H1 (cell line): ENCODE measurements at regions not wholly inside any gene's neighbourhood (a gene's known extent, or its start where the extent isn't known, plus 50 kb on each side); places are given as distances from the start of the nearest gene placed in this dataset.

Experiments
- CTCF ChIA-PET: fragments of 300-600 bp; sonication (Branson Sonifier 250); formaldehyde crosslinking; loops from one replicate; lab custom pipeline; 2021; ENCODE audit not compliant: partially characterized antibody; lab: Charles Lee
- POLR2A ChIA-PET: fragments of 300-600 bp; sonication (Branson Sonifier 250); formaldehyde crosslinking; loops from one replicate; lab custom pipeline; 2021; ENCODE audit warnings: inconsistent platforms; ENCODE audit not compliant: partially characterized antibody; lab: Charles Lee
- DNase-seq, 2 experiments: peaks; one replicate each; pipeline versions ENCODE4 v3.0.0 to v3.0.0-alpha.2; 2010 to 2022; ENCODE audit warnings: low spot score in 2 of 2, low read depth in 1 of 2, mixed read lengths in 1 of 2
- FAIRE-seq: peaks from 2 replicates; lab custom pipeline; 2011; peaks lifted over from hg19 to GRCh38; lab: Jason Lieb, UNC
- H2AFZ ChIP-seq: 2 replicates; pipeline ENCODE4 v1.8.1; 2012; ENCODE audit warnings: low read length, inconsistent platforms
- H2AK5ac ChIP-seq: 2 replicates; pipeline ENCODE4 v1.6.1; 2013; ENCODE audit warnings: low read depth, low read length
- H2BK120ac ChIP-seq: replicated peaks from 2 replicates; pipeline ENCODE3; 2013; ENCODE audit warnings: low read depth, low read length, inconsistent platforms
- H2BK12ac ChIP-seq: 2 replicates; pipeline ENCODE4 v1.6.1; 2013; ENCODE audit warnings: low read depth, low read length
- H2BK15ac ChIP-seq: 2 replicates; pipeline ENCODE4 v1.6.1; 2013; ENCODE audit warnings: low read length
- H2BK20ac ChIP-seq: 2 replicates; pipeline ENCODE4 v1.6.1; 2013; ENCODE audit warnings: low read length
- H2BK5ac ChIP-seq: 2 replicates; pipeline ENCODE4 v1.6.1; 2013; ENCODE audit warnings: low read depth, low read length
- H3K14ac ChIP-seq: 2 replicates; pipeline ENCODE4 v1.6.1; 2013; ENCODE audit warnings: inconsistent platforms; ENCODE audit not compliant: insufficient read length
- H3K18ac ChIP-seq: 2 replicates; pipeline ENCODE4 v1.6.1; 2013; ENCODE audit warnings: low read length; ENCODE audit errors: extremely low read depth
- H3K23ac ChIP-seq: 2 replicates; pipeline ENCODE4 v1.6.1; 2013; ENCODE audit warnings: inconsistent platforms; ENCODE audit not compliant: insufficient read length
- H3K23me2 ChIP-seq: 2 replicates; pipeline ENCODE4 v1.6.1; 2013; ENCODE audit warnings: low read depth, low read length
- H3K27ac ChIP-seq: 2 replicates; pipeline ENCODE4 v1.6.1; 2011; ENCODE audit warnings: low read depth, low read length, inconsistent platforms
- H3K27me3 ChIP-seq, 4 experiments: replicated peaks in 1 of 4; 1 replicate in 1 of 4; 2 replicates in 3 of 4; pipeline versions ENCODE4 v1.6.1 to v1.8.1; 2011 to 2013; ENCODE audit warnings: low read length in 3 of 4, mild to moderate bottlenecking in 3 of 4, inconsistent platforms in 2 of 4, mixed read lengths in 2 of 4, moderate library complexity in 1 of 4; ENCODE audit not compliant: control insufficient read depth in 3 of 4, insufficient read depth in 3 of 4; ENCODE audit errors: extremely low read depth in 1 of 4
- H3K36me3 ChIP-seq, 4 experiments: 2 replicates each; pipeline versions ENCODE4 v1.6.1 to v1.8.1; 2011 to 2013; ENCODE audit warnings: mild to moderate bottlenecking in 4 of 4, low read length in 3 of 4, moderate library complexity in 2 of 4, control low read depth in 1 of 4, inconsistent platforms in 1 of 4; ENCODE audit not compliant: insufficient read depth in 4 of 4, control insufficient read depth in 2 of 4
- H3K4ac ChIP-seq: replicated peaks from 2 replicates; pipeline ENCODE3; 2013; ENCODE audit warnings: low read length, low read depth, mixed read lengths, inconsistent platforms; ENCODE audit not compliant: insufficient read length
- H3K4me1 ChIP-seq, 4 experiments: replicated peaks in 1 of 4; 1 replicate in 1 of 4; 2 replicates in 3 of 4; pipeline versions ENCODE4 v1.6.1 to v1.8.1; 2011 to 2013; ENCODE audit warnings: low read length in 3 of 4, inconsistent platforms in 2 of 4, mixed read lengths in 1 of 4; ENCODE audit not compliant: insufficient read depth in 4 of 4, control insufficient read depth in 3 of 4
- H3K4me2 ChIP-seq, 2 experiments: 2 replicates each; pipeline versions ENCODE4 v1.6.1 to v1.8.1; 2011 to 2013; ENCODE audit warnings: low read depth in 2 of 2, low read length in 2 of 2, control low read depth in 1 of 2, inconsistent platforms in 1 of 2, mild to moderate bottlenecking in 1 of 2; ENCODE audit not compliant: insufficient read depth in 1 of 2
- H3K4me3 ChIP-seq, 4 experiments: fragments of 200-600, 300-600 bp in 1 of 4; sonication (generic), shearing (Covaris generic), sonication (Bioruptor Twin) in 1 of 4; 2 replicates each; pipeline versions ENCODE4 v1.5.1 to v1.8.1; 2011 to 2016; ENCODE audit warnings: low read length in 4 of 4, low read depth in 3 of 4, control low read depth in 2 of 4, inconsistent platforms in 2 of 4, mild to moderate bottlenecking in 2 of 4, mixed read lengths in 1 of 4, moderate library complexity in 1 of 4; ENCODE audit not compliant: insufficient read depth in 2 of 4; ENCODE audit errors: extremely low read depth in 1 of 4
- H3K56ac ChIP-seq: replicated peaks from 2 replicates; pipeline ENCODE3; 2013; ENCODE audit warnings: low read depth, mild to moderate bottlenecking, mixed read lengths, low read length, inconsistent platforms; ENCODE audit not compliant: insufficient read length
- H3K79me1 ChIP-seq: 2 replicates; pipeline ENCODE4 v1.6.1; 2013; ENCODE audit warnings: low read depth, low read length, control low read depth
- H3K79me2 ChIP-seq, 2 experiments: 2 replicates each; pipeline versions ENCODE4 v1.6.1 to v1.8.1; 2012 to 2013; ENCODE audit warnings: low read length in 2 of 2, mild to moderate bottlenecking in 2 of 2, inconsistent platforms in 1 of 2; ENCODE audit not compliant: insufficient read depth in 2 of 2, control insufficient read depth in 1 of 2
- H3K9ac ChIP-seq, 4 experiments: replicated peaks in 1 of 4; 1 replicate in 1 of 4; 2 replicates in 3 of 4; pipeline versions ENCODE4 v1.6.1 to v1.8.1; 2011 to 2013; ENCODE audit warnings: low read depth in 3 of 4, low read length in 3 of 4, control low read depth in 2 of 4, mild to moderate bottlenecking in 2 of 4, moderate library complexity in 2 of 4, inconsistent platforms in 1 of 4; ENCODE audit errors: extremely low read depth in 1 of 4
- H3K9me3 ChIP-seq, 2 experiments: 2 replicates each; pipeline versions ENCODE4 v1.6.1 to v1.8.1; 2012 to 2013; ENCODE audit warnings: mild to moderate bottlenecking in 2 of 2, moderate library complexity in 2 of 2, control low read depth in 1 of 2, inconsistent platforms in 1 of 2, low read depth in 1 of 2, low read length in 1 of 2, mixed read lengths in 1 of 2; ENCODE audit not compliant: insufficient read depth in 2 of 2
- H4K20me1 ChIP-seq, 2 experiments: replicated peaks in 1 of 2; 2 replicates each; pipeline versions ENCODE3 to v1.8.1; 2011 to 2013; ENCODE audit warnings: inconsistent platforms in 2 of 2, low read length in 2 of 2, mild to moderate bottlenecking in 1 of 2; ENCODE audit not compliant: insufficient read depth in 2 of 2, control insufficient read depth in 1 of 2
- H4K5ac ChIP-seq: 2 replicates; pipeline ENCODE4 v1.6.1; 2013; ENCODE audit warnings: low read length, low read depth, mixed read lengths, inconsistent platforms; ENCODE audit not compliant: insufficient read length
- H4K8ac ChIP-seq: 2 replicates; pipeline ENCODE4 v1.8.0; 2013; ENCODE audit warnings: mild to moderate bottlenecking, moderate library complexity, low read length, inconsistent platforms; ENCODE audit not compliant: insufficient read depth; ENCODE audit errors: extremely low read depth
- H4K91ac ChIP-seq: replicated peaks from 2 replicates; pipeline ENCODE3; 2013; ENCODE audit warnings: low read length, mixed read lengths, inconsistent platforms; ENCODE audit not compliant: insufficient read length
- CEBPB ChIP-seq: IDR thresholded peaks from 2 replicates; pipeline ENCODE4 v1.6.1; 2012; ENCODE audit warnings: low read depth, low read length
- EGR1 ChIP-seq: IDR thresholded peaks from 2 replicates; pipeline ENCODE4 v1.6.1; 2011; ENCODE audit warnings: low read depth, low read length, borderline replicate concordance
- HDAC6 ChIP-seq: IDR thresholded peaks from one replicate; pipeline ENCODE4 v1.7.1; 2012; ENCODE audit warnings: low read depth, mild to moderate bottlenecking, inconsistent platforms, low read length, moderate library complexity
- NRF1 ChIP-seq: IDR thresholded peaks from 2 replicates; pipeline ENCODE4 v1.6.1; 2011; ENCODE audit warnings: mild to moderate bottlenecking, low read depth, low read length, improper control_type of control experiment
- POLR2AphosphoS5 ChIP-seq: IDR thresholded peaks from 2 replicates; pipeline ENCODE4 v1.6.1; 2011; ENCODE audit warnings: low read depth, low read length
- SAP30 ChIP-seq: fragments of 300-600 bp; sonication (generic); IDR thresholded peaks from 2 replicates; pipeline ENCODE4 v1.7.1; 2012; ENCODE audit warnings: low read length, moderate library complexity, mild to moderate bottlenecking, inconsistent platforms; ENCODE audit not compliant: insufficient read depth, insufficient replicate concordance
- SIX5 ChIP-seq: IDR thresholded peaks from 2 replicates; pipeline ENCODE4 v1.6.1; 2011; ENCODE audit warnings: mild to moderate bottlenecking, low read depth, low read length
- SP4 ChIP-seq: IDR thresholded peaks from 2 replicates; pipeline ENCODE4 v1.6.1; 2012; ENCODE audit warnings: low read length, inconsistent platforms
- WGBS, 2 experiments: shearing (Covaris generic) in 1 of 2; methylation state at CpG; one replicate each; pipeline versions ENCODE4 v1.1.6 to v1.1.7; 2013 to 2015; ENCODE audit warnings: low lambda C conversion rate in 2 of 2, mixed read lengths in 2 of 2, inconsistent platforms in 1 of 2, low coverage in 1 of 2, missing lambda C conversion rate in 1 of 2; ENCODE audit not compliant: insufficient replicate concordance in 2 of 2, insufficient coverage in 1 of 2, insufficient read length in 1 of 2; ENCODE audit errors: extremely low coverage in 1 of 2, missing lambda C conversion rate in 1 of 2; 5-methylcytosine and 5-hydroxymethylcytosine counted together

DNA sequence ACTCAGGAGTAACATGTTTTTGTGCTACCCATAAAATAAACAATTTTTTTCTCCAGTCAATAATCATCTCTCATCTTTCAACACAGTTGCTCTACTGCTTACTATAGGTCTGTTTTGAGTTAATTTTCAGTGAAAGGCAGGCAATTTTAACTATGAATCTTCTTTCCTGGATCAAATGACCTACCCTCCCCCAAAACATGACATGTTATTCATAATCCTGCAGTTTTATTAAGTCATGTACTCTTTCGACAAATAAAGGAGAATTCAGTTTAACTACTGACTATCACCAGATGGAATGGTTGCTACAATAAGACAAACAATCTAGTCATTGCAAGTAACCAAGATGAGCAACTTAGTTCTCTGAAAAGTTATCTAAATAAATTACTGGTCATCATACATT, 106.0 kb upstream of the FAR2 start:
- Histone ChIP-seq H3K23ac (no peak overlapping the region), H2BK15ac (no peak overlapping the region), H2BK12ac (no peak overlapping the region), H3K14ac (no peak overlapping the region), H3K9me3 (no peaks in the 10 kb centered on the region), H4K91ac (no peak overlapping the region), H3K4me3 (no peak overlapping the region), H4K8ac (no peak overlapping the region), H4K5ac (no peak overlapping the region), H3K79me2 (no peaks in the 10 kb centered on the region), H2AK5ac (no peak overlapping the region), H2BK20ac (no peak overlapping the region), H4K20me1 (no peaks in the 10 kb centered on the region), H2AFZ (no peak overlapping the region), H3K56ac (no peak overlapping the region), H2BK5ac (no peak overlapping the region), H3K4ac (no peak overlapping the region), H3K36me3 (no peaks in the 10 kb centered on the region), H3K18ac (no peak overlapping the region), H3K23me2 (no peaks in the 10 kb centered on the region), H3K79me1 (no peaks in the 10 kb centered on the region), H3K4me2 (no peak overlapping the region), H3K27me3 (no peaks in the 10 kb centered on the region), H3K9ac (no peak overlapping the region), H3K4me1 (no peaks in the 10 kb centered on the region), H2BK120ac (no peak overlapping the region), H3K27ac (no peak overlapping the region)
- FAIRE-seq, result no peak
- no peak for DNase-seq
- TF ChIP-seq SIX5 (no peak), EGR1 (no peak), POLR2AphosphoS5 (no peak), NRF1 (no peak), SAP30 (no peak), CEBPB (no peak), HDAC6 (no peak), SP4 (no peak)
- WGBS, 2 experiments, result 89% methylated on average over 1 of the region's 1 CpG; no CpG with 5 or more reads in 1 of the 2 experiments
- ChIA-PET POLR2A (no interaction called here), CTCF (interaction anchor here (1.0 kb wide), 1 partner anchor 19 kb away, joined by 3 read pairs; no protein-coding TSS in a partner anchor)
